ENCODE measurements at regions not wholly inside any gene's neighbourhood (a gene's known extent, or its start where the extent isn't known, plus 50 kb on each side); places are given as distances from the start of the nearest gene placed in this dataset.

DNA sequence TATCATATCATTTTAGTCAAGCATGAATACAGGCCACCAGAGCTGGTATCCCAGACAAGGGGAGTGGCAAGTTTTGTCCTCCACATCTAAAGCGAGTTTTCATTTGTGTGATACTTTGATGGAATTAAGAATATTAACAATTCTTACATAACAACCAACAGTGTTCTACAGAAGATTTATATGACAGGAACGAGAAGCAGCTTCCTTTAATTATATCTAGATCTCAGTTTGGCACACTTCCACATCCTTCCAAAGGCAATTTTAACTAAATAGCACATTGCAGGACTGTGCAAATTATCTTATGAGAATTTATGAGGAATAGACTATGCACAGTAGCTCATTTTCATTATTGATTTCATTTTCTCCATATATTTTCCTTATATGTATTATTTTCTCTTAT is 121.2 kb upstream of the GUCY1A1 start:
- intact Hi-C loops (cut with micrococcal nuclease), result no loop called here
- BruUV-seq (replicated peaks), result no TSS peak

More for the DNA sequence above, 121.2 kb upstream of the GUCY1A1 start:
- Histone ChIP-seq H3K9me3 (replicated peaks; ENCODE audit: control insufficient read depth, insufficient read depth, low read depth, low read length) (no peaks in the 10 kb centered on the region; the same call in 1 of the 2 replicates), H3K4me2 (ENCODE audit: insufficient read depth, low read length) (no peak overlapping the region), H3K27me3 (ENCODE audit: control insufficient read depth in 2 of 2, insufficient read depth in 2 of 2, low read length in 2 of 2) (no peaks in the 10 kb centered on the region), H3K4me3 (no peak overlapping the region), H3K79me2 (ENCODE audit: control insufficient read depth, insufficient read depth, low read length) (no peaks in the 10 kb centered on the region), H3K27ac (ENCODE audit: extremely low read depth, low read depth, low read length) (no peak overlapping the region), H3K9me1 (ENCODE audit: control insufficient read depth, insufficient read depth, low read length) (no peaks in the 10 kb centered on the region), H3K4me1 (replicated peaks in 1 of 2; ENCODE audit: control insufficient read depth in 2 of 2, insufficient read depth in 2 of 2, low read length in 2 of 2) (no peaks in the 10 kb centered on the region), H4K20me1 (replicated peaks; ENCODE audit: control insufficient read depth, insufficient read depth, low read length) (no peaks in the 10 kb centered on the region), H2AFZ (ENCODE audit: low read depth, low read length) (no peak overlapping the region), H3K36me3 (ENCODE audit: control insufficient read depth, insufficient read depth, low read length) (no peaks in the 10 kb centered on the region), H3K9ac (ENCODE audit: insufficient read depth in 1 of 2, low read depth in 2 of 2, low read length in 2 of 2) (no peak overlapping the region)
- CTCF ChIA-PET (ENCODE audit: low intra/inter-chr PET ratio), result no interaction called here
- POLR2A ChIA-PET, result no interaction called here
- no peak for DNase-seq (ENCODE audit: extremely low read depth in 1 of 4, low spot score in 3 of 4)
- in situ Hi-C loops (cut with MboI), result no loop called here
- 0% methylated on average over 2 of the region's 2 CpGs for WGBS (ENCODE audit: insufficient coverage, low coverage, missing lambda C conversion rate)
- FAIRE-seq, result no peak
- TF ChIP-seq POLR3A (IDR thresholded peaks at IDR 0.05; ENCODE audit: borderline replicate concordance, extremely low read depth, insufficient read depth, insufficient read length), result no peak
- TF ChIP-seq RCOR1 (IDR thresholded peaks at IDR 0.05; ENCODE audit: borderline replicate concordance in 1 of 2, low read depth in 2 of 2, low read length in 2 of 2), result no peak
- TF ChIP-seq CBX8 (IDR thresholded peaks at IDR 0.05; ENCODE audit: borderline replicate concordance, extremely low read depth, low read depth, low read length, poor library complexity, severe bottlenecking), result no peak
- TF ChIP-seq BMI1 (IDR thresholded peaks at IDR 0.05; ENCODE audit: low read length), result no peak
- TF ChIP-seq ZBTB33 (CRISPR knock-in tag; IDR thresholded peaks at IDR 0.05), result no peak
- TF ChIP-seq ZKSCAN8 (CRISPR knock-in tag; IDR thresholded peaks at IDR 0.05), result no peak
- no peak for TF ChIP-seq RBM25 (IDR thresholded peaks at IDR 0.05; ENCODE audit: low read depth, low read length, severe bottlenecking)
- no peak for TF ChIP-seq TEAD2 (tag; IDR thresholded peaks at IDR 0.05)
- TF ChIP-seq SRSF3 (IDR thresholded peaks at IDR 0.05; ENCODE audit: insufficient read depth, low read length), result no peak
- no peak for TF ChIP-seq TSHZ1 (CRISPR knock-in tag; IDR thresholded peaks at IDR 0.05)
- TF ChIP-seq GABPB2 (CRISPR knock-in tag; conservative IDR thresholded peaks at IDR 0.05), result no peak
- TF ChIP-seq PTBP1 (IDR thresholded peaks at IDR 0.05; ENCODE audit: low read depth, low read length), result no peak
- TF ChIP-seq ZNF830 (CRISPR knock-in tag; IDR thresholded peaks at IDR 0.05), result no peak
- TF ChIP-seq ZNF311 (CRISPR knock-in tag; IDR thresholded peaks at IDR 0.05), result no peak
- no peak for TF ChIP-seq HIVEP1 (CRISPR knock-in tag; IDR thresholded peaks at IDR 0.05)
- no peak for TF ChIP-seq KDM2B (CRISPR knock-in tag; IDR thresholded peaks at IDR 0.05)
- no peak for ATAC-seq

Measured in K562 (cell line).